Mesodermal cell (in vitro differentiated cells): ENCODE measurements at regions not wholly inside any gene's neighbourhood (a gene's known extent, or its start where the extent isn't known, plus 50 kb on each side); places are given as distances from the start of the nearest gene placed in this dataset.
"Not testable (repeated sequence)": the region's sequence is repeated elsewhere in the genome, so short reads cannot be mapped to it uniquely, and the experiment has no call there.

Experiments used
- H3K27ac ChIP-seq: 2 replicates; pipeline ENCODE4 v1.7.0; 2013; ENCODE audit warnings: mild to moderate bottlenecking, low read depth, low read length, moderate library complexity; ENCODE audit not compliant: severe bottlenecking
- H3K36me3 ChIP-seq: 2 replicates; pipeline ENCODE4 v1.7.1; 2013; ENCODE audit warnings: mild to moderate bottlenecking, low read length, moderate library complexity; ENCODE audit not compliant: control insufficient read depth, insufficient read depth
- H3K4me1 ChIP-seq: one replicate; pipeline ENCODE4 v1.7.1; 2013; ENCODE audit warnings: mild to moderate bottlenecking, low read length; ENCODE audit not compliant: insufficient read depth, control insufficient read depth, poor library complexity, severe bottlenecking
- H3K4me3 ChIP-seq: 2 replicates; pipeline ENCODE4 v1.7.0; 2013; ENCODE audit warnings: low read length, control low read depth, mild to moderate bottlenecking; ENCODE audit not compliant: insufficient read depth, poor library complexity, severe bottlenecking; ENCODE audit errors: extremely low read depth
- H3K9me3 ChIP-seq: 2 replicates; pipeline ENCODE4 v1.7.1; 2013; ENCODE audit warnings: mild to moderate bottlenecking, low read length, moderate library complexity; ENCODE audit not compliant: control insufficient read depth
- WGBS, 2 experiments: methylation state at CpG; one replicate each; pipeline ENCODE4 v1.1.5; 2013; ENCODE audit warnings: missing lambda C conversion rate in 2 of 2; ENCODE audit not compliant: insufficient coverage in 2 of 2; 5-methylcytosine and 5-hydroxymethylcytosine counted together

DNA sequence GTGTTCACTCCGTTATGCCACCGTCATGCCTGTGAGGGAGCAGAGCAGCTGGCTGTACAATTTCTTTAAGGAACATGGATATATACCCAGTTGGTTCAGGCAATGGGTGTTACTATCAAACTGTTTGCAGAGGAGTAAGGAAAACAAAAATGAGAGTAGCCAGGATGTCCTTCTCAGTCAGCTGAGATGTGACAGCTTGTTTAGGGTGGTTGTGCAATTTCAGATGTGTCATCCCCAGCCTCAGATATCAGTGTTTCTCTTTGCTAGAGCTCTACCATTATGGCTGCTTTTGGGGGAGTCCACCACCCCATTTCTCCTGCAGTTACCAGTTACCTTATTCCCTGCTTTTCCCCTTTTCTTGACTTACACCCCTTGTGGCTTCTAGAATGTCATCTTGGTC lies 135.2 kb upstream of the SLC24A2 start:
- H3K9me3 ChIP-seq: no peaks in the 10 kb centered on the region
- WGBS, 2 experiments: 86 to 100% methylated on average over 2 of the region's 2 CpGs
- no peak overlapping the region for H3K27ac ChIP-seq
- H3K4me3 ChIP-seq: no peak overlapping the region
- H3K4me1 ChIP-seq: no peaks in the 10 kb centered on the region
- no peaks in the 10 kb centered on the region for H3K36me3 ChIP-seq

DNA sequence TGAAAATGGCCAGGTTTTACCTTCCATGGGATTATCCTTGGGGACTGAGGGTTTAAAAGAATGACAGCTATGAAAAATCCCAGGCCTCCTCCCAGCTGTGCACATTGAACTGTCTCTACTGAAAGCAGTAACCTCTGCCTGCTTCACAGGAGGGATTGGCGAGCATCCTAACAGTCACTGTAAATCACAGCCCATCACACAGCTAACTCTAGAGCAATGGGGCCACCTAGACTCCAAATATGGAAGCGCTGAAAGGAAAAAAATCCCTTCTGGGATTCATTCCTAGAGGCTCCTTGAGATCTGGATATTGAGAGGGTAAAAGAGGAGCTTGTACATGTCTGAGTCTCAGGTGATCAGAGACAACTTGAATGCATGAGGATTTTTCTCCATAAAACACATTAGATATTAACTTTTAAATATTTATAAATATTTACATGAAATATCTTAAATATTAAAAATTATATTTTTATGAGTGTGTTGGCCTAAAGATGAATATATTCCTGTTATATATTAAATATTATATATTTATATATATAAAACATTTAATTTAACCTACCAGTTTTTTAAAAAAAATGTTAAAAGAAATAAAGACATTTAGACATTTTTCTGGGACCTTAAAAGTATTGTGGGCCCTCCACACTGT lies 133.8 kb upstream of the SLC24A2 start:
- H3K4me3 ChIP-seq: no peak overlapping the region
- H3K27ac ChIP-seq: no peak overlapping the region
- 0 to 14% methylated on average over 1 of the region's 2 CpGs for WGBS, 2 experiments
- H3K9me3 ChIP-seq: no peaks in the 10 kb centered on the region
- no peaks in the 10 kb centered on the region for H3K36me3 ChIP-seq
- H3K4me1 ChIP-seq: no peaks in the 10 kb centered on the region

DNA sequence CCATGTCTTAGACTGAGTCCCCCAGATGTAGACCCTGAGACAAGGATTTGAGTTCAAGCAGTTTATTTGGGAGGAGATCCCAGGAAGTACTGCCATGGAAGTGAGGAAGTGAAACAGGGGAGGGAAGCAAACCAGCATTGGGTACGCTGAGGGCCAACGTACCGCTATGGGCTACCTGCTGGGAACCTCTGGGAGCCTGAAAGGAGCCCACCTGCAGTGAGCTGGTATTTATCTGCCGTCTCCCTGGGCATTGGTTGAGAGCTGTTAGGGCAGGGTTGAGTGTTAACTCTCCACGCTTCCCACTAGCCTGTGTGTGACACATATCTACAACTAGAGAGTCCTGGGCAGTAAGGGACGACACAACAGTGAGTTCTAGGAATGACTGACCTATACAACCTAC lies 131.6 kb upstream of the SLC24A2 start:
- no peak overlapping the region for H3K27ac ChIP-seq
- 60 to 64% methylated on average over 2 to 5 of the region's 6 CpGs for WGBS, 2 experiments
- no peaks in the 10 kb centered on the region for H3K4me1 ChIP-seq
- H3K36me3 ChIP-seq: no peaks in the 10 kb centered on the region
- no peaks in the 10 kb centered on the region for H3K9me3 ChIP-seq
- no peak overlapping the region for H3K4me3 ChIP-seq

DNA sequence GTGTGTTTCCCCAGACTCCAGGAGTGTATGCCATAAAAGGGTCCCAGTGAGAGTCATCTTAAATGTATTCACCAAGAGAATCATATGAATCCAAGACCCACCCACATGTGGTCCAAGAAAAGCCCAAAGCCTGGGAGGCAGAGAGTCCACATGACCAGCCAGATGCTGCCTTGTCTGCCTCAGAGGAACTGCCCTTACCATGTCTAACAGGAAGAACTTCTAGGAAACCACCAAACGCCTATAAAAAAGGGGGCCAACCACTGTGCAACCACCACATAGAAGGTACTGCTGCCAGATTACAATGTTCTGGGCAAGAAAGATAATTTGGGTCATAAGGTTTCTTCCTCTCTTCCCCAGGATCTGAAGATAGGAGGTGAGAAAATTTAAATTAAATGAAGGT lies 129.8 kb upstream of the SLC24A2 start:
- Histone ChIP-seq H3K36me3 (no peaks in the 10 kb centered on the region), H3K4me1 (no peaks in the 10 kb centered on the region), H3K27ac (no peak overlapping the region), H3K4me3 (no peak overlapping the region), H3K9me3 (no peaks in the 10 kb centered on the region)
- no CpG with 5 or more reads among the region's 1 CpG for WGBS, 2 experiments

DNA sequence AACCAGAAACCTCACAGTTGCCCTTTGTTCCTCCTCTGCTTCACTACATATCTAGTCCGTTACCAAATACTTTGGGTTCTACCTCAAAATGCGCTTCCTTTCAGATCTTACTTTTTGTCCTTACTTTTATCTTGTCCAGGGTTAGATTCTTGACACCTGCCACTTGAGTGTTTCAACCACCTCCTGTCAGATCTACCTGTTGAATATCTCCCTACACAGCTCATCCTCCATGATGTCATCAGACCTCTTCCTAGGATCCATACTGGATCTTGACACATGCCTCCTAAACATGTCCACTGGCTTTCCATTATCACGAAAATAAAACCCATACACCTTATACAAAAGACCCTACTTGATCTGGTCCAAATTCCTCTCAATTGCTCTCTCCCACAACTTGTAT lies 125.2 kb upstream of the SLC24A2 start:
- H3K27ac ChIP-seq: no peak overlapping the region
- no peak overlapping the region for H3K4me3 ChIP-seq
- no peaks in the 10 kb centered on the region for H3K9me3 ChIP-seq
- no peaks in the 10 kb centered on the region for H3K4me1 ChIP-seq
- no peaks in the 10 kb centered on the region for H3K36me3 ChIP-seq
- WGBS, 2 experiments: 86 to 90% methylated on average over 3 of the region's 3 CpGs

DNA sequence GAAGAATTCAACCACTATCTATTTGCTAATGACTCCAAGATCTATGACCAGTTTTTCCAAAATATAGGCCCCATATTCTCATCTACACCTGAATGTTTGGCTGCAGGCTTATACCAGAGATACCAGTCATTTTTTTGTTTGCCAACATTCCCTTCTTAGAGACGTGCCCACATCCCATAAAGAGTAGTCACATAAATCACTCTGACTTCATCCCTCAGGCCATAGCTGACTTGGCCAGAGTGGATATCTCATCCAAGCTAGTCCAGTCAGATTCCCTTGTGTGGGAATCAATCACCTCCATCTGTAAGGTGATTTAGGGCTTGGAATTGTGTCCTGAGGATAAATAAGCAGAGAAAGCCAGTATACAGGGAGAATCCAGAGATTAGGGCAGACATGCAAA lies 124.3 kb upstream of the SLC24A2 start:
- Histone ChIP-seq H3K4me3 (no peak overlapping the region), H3K4me1 (no peaks in the 10 kb centered on the region), H3K27ac (no peak overlapping the region), H3K9me3 (no peaks in the 10 kb centered on the region), H3K36me3 (no peaks in the 10 kb centered on the region)
- 71 to 100% methylated on average over 1 of the region's 1 CpG for WGBS, 2 experiments

DNA sequence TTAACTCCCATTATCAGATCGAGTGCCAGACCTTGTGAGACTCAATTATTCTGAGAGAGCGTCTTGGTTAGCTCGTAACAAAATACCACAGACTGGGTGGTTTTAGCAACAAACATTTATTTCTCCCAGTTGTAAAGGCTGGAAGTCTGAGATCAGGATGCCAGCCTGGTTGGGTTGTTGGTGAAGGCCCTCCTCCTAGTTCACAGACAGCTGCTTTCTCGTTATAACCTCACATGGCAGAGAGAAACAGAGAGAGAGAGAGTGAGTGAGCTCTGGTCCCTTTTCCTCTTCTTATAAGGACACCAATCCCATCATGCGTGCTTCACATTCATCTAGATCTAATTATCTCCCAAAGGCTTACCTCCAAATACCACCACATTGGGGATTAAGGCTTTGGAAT lies 114.2 kb upstream of the SLC24A2 start:
- 40% methylated on average over 1 of the region's 5 CpGs; no CpG with 5 or more reads in 1 of the 2 experiments for WGBS, 2 experiments

DNA sequence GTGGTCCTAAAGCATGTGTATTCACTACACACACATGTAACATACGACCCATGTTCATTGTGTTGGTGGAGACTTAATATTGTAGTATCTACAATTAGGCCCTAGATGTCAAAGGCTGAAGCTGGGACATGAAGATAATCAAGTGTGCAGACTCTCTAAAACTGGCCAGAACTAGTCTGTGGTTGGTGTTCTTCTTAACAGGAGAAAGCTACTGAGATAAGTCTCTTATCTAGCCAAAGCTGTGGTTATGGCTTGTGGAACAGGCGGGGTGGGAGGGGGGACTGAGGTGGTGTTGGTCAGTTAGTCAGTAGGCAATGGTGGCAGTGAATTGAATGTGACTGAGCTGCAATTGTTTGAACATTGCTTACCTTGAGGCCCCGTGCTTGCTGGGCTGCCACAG lies 112.7 kb upstream of the SLC24A2 start:
- WGBS, 2 experiments: 91 to 94% methylated on average over 1 to 2 of the region's 3 CpGs
- no peak overlapping the region for H3K27ac ChIP-seq
- no peak overlapping the region for H3K4me3 ChIP-seq
- H3K36me3 ChIP-seq: no peaks in the 10 kb centered on the region
- no peaks in the 10 kb centered on the region for H3K4me1 ChIP-seq
- H3K9me3 ChIP-seq: no peaks in the 10 kb centered on the region

More for the DNA sequence above, 114.2 kb upstream of the SLC24A2 start:
- Histone ChIP-seq H3K4me3 (no peak overlapping the region), H3K27ac (no peak overlapping the region), H3K36me3 (no peaks in the 10 kb centered on the region), H3K4me1 (no peaks in the 10 kb centered on the region), H3K9me3 (no peaks in the 10 kb centered on the region)

DNA sequence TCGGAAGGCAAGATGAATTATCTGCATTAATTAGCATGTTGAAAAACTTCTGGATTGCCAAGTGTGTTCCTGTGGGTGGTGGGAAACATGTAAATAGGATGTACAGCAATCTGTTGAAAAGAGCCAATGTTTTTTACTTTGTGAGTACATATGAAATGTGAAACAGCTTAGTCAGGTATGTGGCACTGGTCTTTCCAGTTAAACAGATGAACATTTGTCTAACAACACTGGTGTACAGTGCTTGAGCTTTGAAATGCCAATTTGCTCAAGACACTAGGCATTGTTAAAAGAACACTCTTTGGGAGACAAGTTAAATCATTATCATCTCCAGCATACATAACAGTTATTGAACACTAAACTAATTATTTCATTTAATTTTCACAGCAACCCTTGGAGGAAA lies 107.3 kb upstream of the SLC24A2 start:
- no peaks in the 10 kb centered on the region for H3K36me3 ChIP-seq
- no peaks in the 10 kb centered on the region for H3K9me3 ChIP-seq
- WGBS, 2 experiments: 88% methylated on average over 1 of the region's 1 CpG; no CpG with 5 or more reads in 1 of the 2 experiments
- H3K4me3 ChIP-seq: no peak overlapping the region
- no peak overlapping the region for H3K27ac ChIP-seq
- H3K4me1 ChIP-seq: no peaks in the 10 kb centered on the region

DNA sequence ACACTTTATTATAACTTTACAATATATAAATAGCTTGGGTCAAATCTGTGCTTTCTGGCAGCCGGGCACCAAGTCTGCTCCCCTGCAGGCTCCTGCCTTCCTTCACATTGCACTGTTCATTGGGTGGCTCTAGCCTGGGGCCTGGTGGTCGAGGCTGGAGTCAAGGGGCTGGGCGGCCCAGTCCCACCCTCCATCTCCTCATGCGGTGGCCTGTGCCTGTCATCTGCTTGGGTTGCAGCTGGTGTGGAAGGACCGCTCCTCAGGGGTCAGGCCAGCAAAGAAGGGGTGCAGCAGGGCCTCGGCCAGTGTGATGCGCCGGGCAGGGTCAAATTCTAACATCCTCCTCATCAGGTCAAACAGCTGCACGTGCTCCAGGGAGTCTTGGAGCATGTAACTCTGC lies 106.7 kb upstream of the SLC24A2 start:
- H3K36me3 ChIP-seq, H3K4me1 ChIP-seq, H3K4me3 ChIP-seq, H3K9me3 ChIP-seq, H3K27ac ChIP-seq: not testable (repeated sequence)
- 100% methylated on average over 1 of the region's 9 CpGs; no CpG with 5 or more reads in 1 of the 2 experiments for WGBS, 2 experiments

DNA sequence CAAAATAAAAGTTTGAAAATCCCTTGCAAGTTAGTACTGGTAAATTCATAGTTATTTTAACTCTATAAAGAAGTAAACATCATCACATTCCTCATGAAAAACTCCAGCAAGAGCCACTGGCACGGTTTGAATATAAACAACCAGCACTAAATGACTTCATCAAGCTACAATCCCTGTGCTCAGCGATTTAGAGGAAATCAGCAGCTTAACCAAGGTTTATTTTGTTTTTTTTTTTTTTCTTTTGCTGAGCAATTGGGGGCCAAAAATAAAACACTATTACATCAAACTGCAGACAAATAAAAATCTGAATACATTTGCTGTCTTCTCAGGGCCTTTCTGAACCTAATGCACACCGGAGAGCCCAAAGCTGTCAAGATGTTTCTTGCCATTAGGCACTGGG lies 106.2 kb upstream of the SLC24A2 start:
- H3K4me3 ChIP-seq: no peak overlapping the region
- peak overlapping the region; percentile 29 for H3K27ac ChIP-seq
- H3K36me3 ChIP-seq: no peaks in the 10 kb centered on the region
- no peaks in the 10 kb centered on the region for H3K4me1 ChIP-seq
- no peaks in the 10 kb centered on the region for H3K9me3 ChIP-seq
- WGBS, 2 experiments: 60% methylated on average over 1 of the region's 3 CpGs; no CpG with 5 or more reads in 1 of the 2 experiments
